ENCODE measurements at regions not wholly inside any gene's neighbourhood (a gene's known extent, or its start where the extent isn't known, plus 50 kb on each side); places are given as distances from the start of the nearest gene placed in this dataset.

DNA sequence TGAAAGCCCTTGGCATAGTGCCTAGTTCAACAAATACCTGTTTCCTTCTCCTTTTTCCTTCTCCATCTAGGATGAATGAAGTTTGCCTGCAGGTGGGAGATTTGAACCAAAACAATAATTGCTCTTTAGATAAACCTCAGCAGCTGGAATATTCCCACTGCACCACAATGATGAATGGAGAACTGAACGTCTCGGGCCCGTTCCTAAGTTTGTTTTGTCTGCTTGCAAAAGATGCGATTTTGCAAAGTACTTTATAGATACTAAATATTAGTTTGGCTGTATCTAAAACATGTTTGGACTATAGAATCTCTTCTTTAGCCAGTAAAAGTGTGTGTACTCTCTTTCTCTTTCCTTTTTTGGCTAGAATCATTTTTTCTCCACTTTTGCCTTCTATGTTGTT, 75.8 kb upstream of the BMPER start:
- peaks cover 9% of the 10 kb centered on the region for H3K4me1 Mint-ChIP-seq (ENCODE audit: low read depth, unreplicated experiment)
- DNase-seq, result no peak
- no peak overlapping the region for H3K27ac Mint-ChIP-seq (ENCODE audit: unreplicated experiment)
- no peak overlapping the region for H3K4me3 Mint-ChIP-seq (ENCODE audit: unreplicated experiment)
- no peaks in the 10 kb centered on the region for H3K36me3 Mint-ChIP-seq (ENCODE audit: unreplicated experiment)
- no peaks in the 10 kb centered on the region for H3K9me3 Mint-ChIP-seq (ENCODE audit: unreplicated experiment)
- peaks cover 2% of the 10 kb centered on the region for H3K27me3 Mint-ChIP-seq (ENCODE audit: unreplicated experiment)
- TF ChIP-seq, protein P1, sequence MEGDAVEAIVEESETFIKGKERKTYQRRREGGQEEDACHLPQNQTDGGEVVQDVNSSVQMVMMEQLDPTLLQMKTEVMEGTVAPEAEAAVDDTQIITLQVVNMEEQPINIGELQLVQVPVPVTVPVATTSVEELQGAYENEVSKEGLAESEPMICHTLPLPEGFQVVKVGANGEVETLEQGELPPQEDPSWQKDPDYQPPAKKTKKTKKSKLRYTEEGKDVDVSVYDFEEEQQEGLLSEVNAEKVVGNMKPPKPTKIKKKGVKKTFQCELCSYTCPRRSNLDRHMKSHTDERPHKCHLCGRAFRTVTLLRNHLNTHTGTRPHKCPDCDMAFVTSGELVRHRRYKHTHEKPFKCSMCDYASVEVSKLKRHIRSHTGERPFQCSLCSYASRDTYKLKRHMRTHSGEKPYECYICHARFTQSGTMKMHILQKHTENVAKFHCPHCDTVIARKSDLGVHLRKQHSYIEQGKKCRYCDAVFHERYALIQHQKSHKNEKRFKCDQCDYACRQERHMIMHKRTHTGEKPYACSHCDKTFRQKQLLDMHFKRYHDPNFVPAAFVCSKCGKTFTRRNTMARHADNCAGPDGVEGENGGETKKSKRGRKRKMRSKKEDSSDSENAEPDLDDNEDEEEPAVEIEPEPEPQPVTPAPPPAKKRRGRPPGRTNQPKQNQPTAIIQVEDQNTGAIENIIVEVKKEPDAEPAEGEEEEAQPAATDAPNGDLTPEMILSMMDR (IDR thresholded peaks at IDR 0.05; ENCODE audit: partially characterized antibody, unreplicated experiment), result no peak

DNA sequence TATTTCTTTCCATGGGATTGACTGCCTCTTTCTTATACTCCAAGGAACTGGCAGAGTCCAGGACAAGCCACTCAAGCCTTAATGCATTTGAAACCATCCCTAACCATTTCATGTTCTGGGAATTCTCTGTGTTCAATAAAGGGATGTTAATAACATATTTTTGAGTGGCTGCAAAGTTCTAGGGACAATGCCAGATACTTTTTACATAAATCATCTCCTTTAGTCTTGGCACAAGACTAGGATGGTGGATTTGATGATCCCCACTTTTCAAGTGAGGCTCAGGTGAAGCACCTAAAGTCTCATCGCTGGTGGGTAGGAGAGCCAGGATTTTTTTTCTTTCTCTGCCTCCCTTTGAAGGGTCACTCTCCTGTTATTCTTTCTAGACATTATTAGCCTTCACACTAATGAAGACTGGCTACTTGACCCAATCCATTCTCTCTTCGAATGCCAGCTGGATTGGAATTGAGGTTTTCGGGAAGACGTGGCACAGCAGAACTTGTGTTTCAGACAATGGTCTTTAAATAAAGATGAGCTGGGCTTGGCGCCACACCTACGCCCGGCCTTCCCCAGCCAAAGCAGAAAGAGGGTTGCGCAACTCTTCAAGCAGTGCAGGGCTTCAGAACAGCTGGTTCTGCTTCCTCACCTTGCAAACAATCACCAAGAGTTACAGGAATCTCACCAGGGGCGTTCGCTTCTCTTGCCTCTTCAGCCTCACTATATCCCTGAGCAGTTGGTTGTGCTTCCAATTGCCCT, 73.8 kb upstream of the BMPER start:
- H3K4me3 Mint-ChIP-seq (ENCODE audit: unreplicated experiment), result no peak overlapping the region
- no peak overlapping the region for H3K27ac Mint-ChIP-seq (ENCODE audit: unreplicated experiment)
- no peak for DNase-seq
- H3K9me3 Mint-ChIP-seq (ENCODE audit: unreplicated experiment), result no peaks in the 10 kb centered on the region
- H3K36me3 Mint-ChIP-seq (ENCODE audit: unreplicated experiment), result peaks cover 1% of the 10 kb centered on the region
- H3K27me3 Mint-ChIP-seq (ENCODE audit: unreplicated experiment), result peaks cover 2% of the 10 kb centered on the region
- peaks cover 9% of the 10 kb centered on the region for H3K4me1 Mint-ChIP-seq (ENCODE audit: low read depth, unreplicated experiment)
- TF ChIP-seq, protein P1 (IDR thresholded peaks at IDR 0.05; ENCODE audit: partially characterized antibody, unreplicated experiment), result no peak

DNA sequence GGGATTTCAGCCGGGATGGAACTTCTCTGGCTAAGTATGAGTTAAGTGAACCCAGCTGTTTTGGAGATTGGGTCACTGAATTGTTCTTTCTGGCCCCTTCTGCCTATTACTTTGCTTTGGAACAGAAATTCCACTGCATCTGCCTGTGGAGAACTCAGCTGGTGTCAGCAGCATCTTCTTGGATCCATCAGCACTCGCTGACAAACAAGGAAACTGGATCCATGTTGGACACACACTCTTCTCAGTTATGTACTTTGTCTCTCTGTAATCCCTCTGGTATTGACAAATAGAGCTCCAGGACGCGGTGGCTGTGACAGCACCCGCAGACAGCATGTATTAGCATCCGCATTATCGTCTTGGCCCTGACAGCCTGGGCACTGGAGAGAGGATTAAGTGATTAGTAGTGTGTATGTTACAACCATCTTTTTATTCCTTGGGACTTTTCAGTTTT, 73.0 kb upstream of the BMPER start:
- TF ChIP-seq, protein P1 (IDR thresholded peaks at IDR 0.05; ENCODE audit: partially characterized antibody, unreplicated experiment), result no peak
- peak; percentile 27 for DNase-seq
- H3K27me3 Mint-ChIP-seq (ENCODE audit: unreplicated experiment), result peaks cover 2% of the 10 kb centered on the region
- peak overlapping the region; percentile 21 for H3K27ac Mint-ChIP-seq (ENCODE audit: unreplicated experiment)
- peaks cover 7% of the 10 kb centered on the region for H3K36me3 Mint-ChIP-seq (ENCODE audit: unreplicated experiment)
- H3K4me1 Mint-ChIP-seq (ENCODE audit: low read depth, unreplicated experiment), result peaks cover 9% of the 10 kb centered on the region
- no peaks in the 10 kb centered on the region for H3K9me3 Mint-ChIP-seq (ENCODE audit: unreplicated experiment)
- no peak overlapping the region for H3K4me3 Mint-ChIP-seq (ENCODE audit: unreplicated experiment)

DNA sequence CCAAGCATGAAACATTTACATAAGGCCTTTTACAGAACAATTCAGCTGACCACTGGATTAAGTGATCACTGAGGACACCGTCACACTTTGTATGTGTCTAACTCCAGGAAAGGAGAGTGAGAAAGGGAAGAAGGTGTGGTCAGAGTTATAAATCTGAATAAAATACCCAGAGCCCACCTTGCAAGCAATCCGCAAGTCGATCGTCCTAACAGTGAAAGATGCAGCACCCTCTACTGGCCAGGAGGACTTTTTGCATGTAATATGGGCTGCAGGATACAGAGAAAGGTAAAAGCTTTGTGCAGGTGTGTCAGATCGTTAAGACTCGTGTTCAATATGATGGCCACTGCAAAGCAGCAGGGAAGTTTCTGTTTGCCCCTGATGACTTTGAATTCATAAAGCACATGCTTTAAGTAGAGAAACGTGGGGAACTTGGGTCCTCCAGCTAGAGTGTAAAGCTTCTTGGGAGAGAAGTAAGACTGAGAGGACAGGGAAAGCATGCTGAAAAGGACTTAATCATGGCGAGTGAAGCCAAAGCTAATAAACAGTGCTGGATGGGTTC, 68.5 kb upstream of the BMPER start:
- H3K36me3 Mint-ChIP-seq (ENCODE audit: unreplicated experiment), result peaks cover 7% of the 10 kb centered on the region
- no peak overlapping the region for H3K4me3 Mint-ChIP-seq (ENCODE audit: unreplicated experiment)
- TF ChIP-seq, protein P1 (IDR thresholded peaks at IDR 0.05; ENCODE audit: partially characterized antibody, unreplicated experiment), result peak; percentile 50
- H3K9me3 Mint-ChIP-seq (ENCODE audit: unreplicated experiment), result no peaks in the 10 kb centered on the region
- H3K27me3 Mint-ChIP-seq (ENCODE audit: unreplicated experiment), result peaks cover 2% of the 10 kb centered on the region
- no peak for DNase-seq
- H3K27ac Mint-ChIP-seq (ENCODE audit: unreplicated experiment), result no peak overlapping the region
- peaks cover 8% of the 10 kb centered on the region for H3K4me1 Mint-ChIP-seq (ENCODE audit: low read depth, unreplicated experiment)

DNA sequence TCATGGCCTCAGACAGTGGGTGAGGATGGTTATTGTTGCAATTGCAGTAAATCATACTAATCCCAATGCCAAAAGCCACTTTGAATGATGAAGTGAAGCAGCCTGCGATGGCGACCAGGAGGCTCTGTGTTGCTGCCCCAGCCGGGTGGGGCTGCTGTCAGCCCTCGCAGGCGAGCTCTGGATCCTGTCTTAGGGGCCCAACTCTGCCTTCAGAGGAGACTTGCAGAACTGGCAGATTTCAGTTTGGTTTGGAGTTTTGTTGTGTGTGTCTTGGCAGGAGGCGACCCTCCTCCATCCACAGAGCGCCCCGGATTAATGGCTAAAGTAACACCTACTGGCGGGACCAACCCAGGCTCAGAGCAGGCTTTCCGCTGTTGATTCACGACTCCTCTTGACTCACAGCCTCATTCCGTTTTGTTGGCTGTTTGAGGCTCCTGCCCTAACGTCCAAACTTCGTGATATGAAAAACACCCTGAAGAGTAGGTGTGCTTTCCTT, 67.9 kb upstream of the BMPER start:
- Mint-ChIP-seq H3K4me1 (ENCODE audit: low read depth, unreplicated experiment) (peaks cover 2% of the 10 kb centered on the region), H3K4me3 (ENCODE audit: unreplicated experiment) (no peak overlapping the region)
- no peak for DNase-seq

More for the DNA sequence above, 67.9 kb upstream of the BMPER start:
- H3K36me3 Mint-ChIP-seq (ENCODE audit: unreplicated experiment), result peaks cover 7% of the 10 kb centered on the region
- H3K27ac Mint-ChIP-seq (ENCODE audit: unreplicated experiment), result no peak overlapping the region
- TF ChIP-seq, protein P1 (IDR thresholded peaks at IDR 0.05; ENCODE audit: partially characterized antibody, unreplicated experiment), result no peak
- H3K9me3 Mint-ChIP-seq (ENCODE audit: unreplicated experiment), result no peaks in the 10 kb centered on the region
- H3K27me3 Mint-ChIP-seq (ENCODE audit: unreplicated experiment), result peaks cover 2% of the 10 kb centered on the region
